ENCODE measurements at regions not wholly inside any gene's neighbourhood (a gene's known extent, or its start where the extent isn't known, plus 50 kb on each side); places are given as distances from the start of the nearest gene placed in this dataset.
"Not testable (repeated sequence)": the region's sequence is repeated elsewhere in the genome, so short reads cannot be mapped to it uniquely, and the experiment has no call there.

DNA sequence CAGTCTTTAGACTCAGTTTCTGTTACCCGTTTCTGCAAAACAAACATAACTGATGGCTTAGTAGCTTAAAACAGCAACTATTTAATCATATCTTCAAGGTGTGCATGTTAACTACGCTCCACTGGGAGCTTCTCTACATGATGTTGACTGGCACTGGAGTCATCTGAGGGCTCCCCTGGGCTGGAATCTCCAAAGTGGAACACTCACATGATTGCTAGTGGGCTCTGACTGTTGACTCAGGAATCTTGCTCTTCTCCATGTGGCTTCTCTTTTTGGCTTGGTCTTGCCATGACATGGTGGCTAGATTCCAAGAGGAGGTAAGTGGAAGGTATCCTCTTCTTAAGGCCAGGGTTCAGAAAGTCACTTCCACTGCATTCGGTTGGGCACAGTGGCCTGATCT is 160.8 kb downstream of the PMAIP1 start:
- no peak for DNase-seq

- DNase-seq, result no peak
Observed at GRCh38 chr18:60060026-60060425, 160.2 kb downstream of the PMAIP1 start.

DNA sequence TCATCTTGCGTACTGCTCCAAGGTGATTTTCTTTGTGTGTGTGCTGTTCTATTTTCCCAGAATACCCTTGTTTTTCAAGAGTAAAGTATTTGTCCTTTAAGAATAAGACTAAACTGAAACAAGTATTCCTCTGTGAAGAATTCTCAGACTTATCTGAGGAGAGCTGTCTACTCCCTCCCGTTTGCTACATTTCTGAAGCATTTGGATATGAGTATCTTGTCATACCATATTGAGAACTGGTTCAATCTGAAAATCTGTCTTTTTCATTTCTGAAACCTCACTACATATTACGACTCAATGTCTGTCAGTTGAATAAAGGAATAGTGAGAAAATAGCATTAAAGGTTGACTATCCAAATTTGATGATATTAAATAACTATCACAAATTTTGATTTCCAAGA is 159.4 kb downstream of the PMAIP1 start:
- no peak for DNase-seq

GRCh38 chr18:60053747-60054304 is 154.0 kb downstream of the PMAIP1 start:
- no peak for DNase-seq

GRCh38 chr18:60050821-60051220 is 151.0 kb downstream of the PMAIP1 start:
- DNase-seq, result no peak

- DNase-seq, result no peak
Observed at GRCh38 chr18:60049172-60049571, 149.4 kb downstream of the PMAIP1 start.

GRCh38 chr18:60047556-60047955 is 147.8 kb downstream of the PMAIP1 start:
- no peak for DNase-seq

GRCh38 chr18:60044290-60045006 is 144.7 kb downstream of the PMAIP1 start:
- DNase-seq, result no peak

GRCh38 chr18:60040971-60041370 is 141.2 kb downstream of the PMAIP1 start:
- DNase-seq, result no peak

- no peak for DNase-seq
Observed at GRCh38 chr18:60038731-60039130, 138.9 kb downstream of the PMAIP1 start.

- no peak for DNase-seq
Observed at GRCh38 chr18:60027397-60027796, 127.6 kb downstream of the PMAIP1 start.

- DNase-seq, result no peak
Observed at GRCh38 chr18:60024857-60025256, 125.1 kb downstream of the PMAIP1 start.

GRCh38 chr18:60024345-60024744 is 124.5 kb downstream of the PMAIP1 start:
- DNase-seq, result no peak

DNA sequence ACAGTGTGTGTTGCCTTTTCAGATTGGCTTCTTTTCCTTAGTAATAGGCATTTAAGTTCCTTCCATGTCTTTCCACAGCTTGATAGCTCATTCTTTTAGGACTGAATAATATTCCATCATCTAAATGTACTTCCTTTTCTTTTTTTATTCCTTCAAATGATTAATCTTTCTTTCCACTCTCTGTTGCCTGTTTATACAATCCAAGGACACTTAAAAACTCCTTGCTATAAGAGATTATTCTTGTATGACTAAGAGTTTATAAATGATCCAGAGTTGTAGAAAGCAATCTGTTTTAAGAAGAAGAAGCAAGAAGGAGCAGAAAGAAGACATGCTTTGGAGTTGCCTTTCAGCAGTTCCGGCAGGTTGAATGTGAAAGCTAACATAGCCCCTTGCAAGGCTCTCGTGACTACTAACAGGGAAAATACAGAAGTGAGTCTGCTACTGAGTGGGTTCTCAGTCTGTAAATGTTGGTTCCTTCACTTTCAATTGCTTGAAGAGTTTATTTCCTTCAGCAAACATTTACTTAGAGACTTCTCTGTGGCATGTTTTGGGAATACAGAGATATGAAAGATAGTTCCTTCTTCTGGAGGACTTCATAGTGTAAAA is 123.0 kb downstream of the PMAIP1 start:
- DNase-seq, result no peak

- no peak for DNase-seq
Observed at GRCh38 chr18:60021556-60021955, 121.8 kb downstream of the PMAIP1 start.

DNA sequence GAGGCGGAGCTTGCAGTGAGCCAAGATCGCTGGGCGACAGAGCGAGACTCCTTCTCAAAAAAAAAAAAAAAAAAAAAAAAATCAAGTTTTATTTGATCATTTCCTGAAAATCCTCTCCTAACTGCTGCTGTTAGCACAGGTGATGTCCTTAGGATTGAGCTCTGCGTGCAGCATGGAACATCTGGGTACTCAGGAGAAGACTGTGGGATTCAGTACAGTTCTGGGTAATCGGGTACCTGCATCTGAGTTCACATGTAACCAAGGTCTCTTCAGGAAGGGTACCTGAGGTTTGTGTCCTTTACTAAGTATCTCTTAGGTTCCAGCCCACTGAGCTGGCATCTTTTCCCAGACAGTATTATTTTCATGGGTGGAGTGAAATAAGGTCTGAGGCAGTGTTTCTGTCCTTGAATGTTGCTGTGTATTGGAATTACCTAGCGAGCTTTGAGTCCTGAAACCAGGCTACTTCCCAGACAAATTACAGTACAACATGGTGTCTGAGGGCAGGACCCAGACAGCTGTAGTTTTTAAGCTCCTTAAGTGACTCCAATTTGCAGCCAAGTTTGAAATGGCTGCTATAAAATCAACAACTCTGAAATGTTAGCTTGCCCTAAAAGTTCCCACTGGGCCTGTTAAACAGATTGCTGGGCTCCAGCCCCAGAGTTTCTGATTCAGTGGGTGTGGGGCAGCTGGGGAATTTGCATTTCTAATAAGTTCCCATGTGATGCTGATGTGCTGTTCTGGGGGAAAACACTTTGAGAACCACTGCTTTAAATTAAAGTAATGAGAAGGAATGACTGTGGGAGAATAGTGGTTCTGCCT is 120.5 kb downstream of the PMAIP1 start:
- DNase-seq, result no peak

- DNase-seq, result no peak
Observed at GRCh38 chr18:60019463-60019840, 119.7 kb downstream of the PMAIP1 start.

DNA sequence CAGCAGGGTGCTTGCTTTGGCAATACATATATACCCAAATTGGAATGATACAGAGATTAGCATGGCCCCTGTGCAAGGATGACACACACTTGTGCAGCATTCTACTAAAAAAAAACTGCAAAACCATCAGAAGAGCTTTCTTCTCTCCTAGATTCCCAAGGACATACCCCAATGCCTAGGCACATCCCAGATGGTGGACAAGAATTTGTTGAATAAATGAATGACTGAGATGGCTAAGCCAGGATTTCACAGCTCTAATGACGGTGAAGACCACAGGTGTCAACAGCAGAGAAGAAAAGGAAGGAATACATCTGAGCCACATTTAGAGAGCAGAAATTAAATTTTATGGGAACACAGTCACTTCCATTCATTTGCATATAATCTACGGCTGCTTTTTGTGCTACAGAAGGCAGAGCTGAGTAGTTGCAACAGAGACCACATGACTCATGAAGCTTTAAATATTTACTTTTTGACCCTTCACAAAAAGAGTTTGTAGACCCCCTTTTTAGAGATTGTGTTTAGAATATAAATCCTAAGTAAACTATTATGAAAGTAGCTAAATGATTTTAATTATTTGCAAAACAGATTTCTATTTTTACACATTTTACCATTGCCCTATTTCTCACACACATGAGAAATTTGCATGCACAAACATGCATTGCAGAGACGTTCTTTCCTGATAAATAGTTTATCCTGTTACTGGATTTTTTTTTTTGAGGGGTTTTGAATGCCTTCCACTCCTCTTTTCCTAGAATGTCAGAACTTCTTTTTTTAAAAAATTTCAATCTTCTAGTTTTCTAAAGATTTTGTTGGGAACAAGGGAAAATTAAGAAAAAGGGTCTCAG is 119.0 kb downstream of the PMAIP1 start:
- DNase-seq, result no peak

DNA sequence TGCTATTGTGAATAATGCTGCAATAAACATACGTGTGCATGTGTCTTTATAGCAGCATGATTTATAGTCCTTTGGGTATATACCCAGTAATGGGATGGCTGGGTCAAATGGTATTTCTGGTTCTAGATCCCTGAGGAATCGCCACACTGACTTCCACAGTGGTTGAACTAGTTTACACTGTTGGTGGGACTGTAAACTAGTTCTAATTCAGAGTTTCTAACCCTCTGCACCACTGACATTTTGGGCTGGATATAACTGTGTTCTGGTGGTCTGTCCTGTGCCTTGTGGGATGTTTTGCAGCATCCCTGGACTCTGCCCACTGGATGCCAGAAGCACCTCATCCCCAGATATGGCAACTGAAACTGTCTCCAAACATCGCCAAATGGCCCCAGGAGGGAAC is 118.3 kb downstream of the PMAIP1 start:
- not testable (repeated sequence) for DNase-seq

DNA sequence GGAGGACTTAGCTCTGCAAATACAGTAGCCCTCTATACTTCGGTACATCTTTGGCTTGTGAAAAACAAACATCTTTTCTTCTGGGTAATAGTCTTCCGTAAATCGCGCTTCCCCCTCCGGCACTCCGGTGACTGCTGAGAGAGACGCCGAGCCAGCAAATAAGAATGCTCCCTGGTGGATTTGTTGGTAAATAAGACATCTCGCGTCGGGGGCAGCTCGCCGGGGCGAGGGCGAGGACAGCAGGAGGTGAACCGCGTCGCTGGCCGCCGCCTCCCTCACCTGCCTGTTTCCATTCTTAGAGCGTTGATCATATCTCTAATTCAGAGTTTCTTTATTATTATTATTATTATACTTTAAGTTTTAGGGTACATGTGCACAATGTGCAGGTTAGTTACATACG is 117.6 kb downstream of the PMAIP1 start:
- no peak for DNase-seq

GRCh38 chr18:60015826-60016225 is 116.0 kb downstream of the PMAIP1 start:
- DNase-seq, result not testable (repeated sequence)

DNA sequence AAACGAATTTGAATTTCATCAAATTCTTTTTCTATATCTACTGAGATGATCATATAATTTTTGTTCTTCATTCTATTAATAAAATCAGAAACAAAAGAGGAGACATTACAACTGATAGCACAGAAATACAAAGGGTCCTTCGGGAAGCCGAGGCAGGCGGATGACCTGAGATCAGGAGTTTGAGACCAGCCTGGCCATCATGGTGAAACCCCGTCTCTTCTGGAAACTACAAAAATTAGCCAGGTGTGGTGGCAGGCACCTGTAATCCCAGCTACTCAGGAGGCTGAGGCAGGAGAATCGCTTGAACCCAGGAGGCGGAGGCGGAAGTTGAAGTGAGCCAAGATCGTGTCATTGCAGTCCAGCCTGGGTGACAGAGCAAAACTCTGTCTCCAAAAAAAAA is 113.4 kb downstream of the PMAIP1 start:
- DNase-seq, result not testable (repeated sequence)

DNA sequence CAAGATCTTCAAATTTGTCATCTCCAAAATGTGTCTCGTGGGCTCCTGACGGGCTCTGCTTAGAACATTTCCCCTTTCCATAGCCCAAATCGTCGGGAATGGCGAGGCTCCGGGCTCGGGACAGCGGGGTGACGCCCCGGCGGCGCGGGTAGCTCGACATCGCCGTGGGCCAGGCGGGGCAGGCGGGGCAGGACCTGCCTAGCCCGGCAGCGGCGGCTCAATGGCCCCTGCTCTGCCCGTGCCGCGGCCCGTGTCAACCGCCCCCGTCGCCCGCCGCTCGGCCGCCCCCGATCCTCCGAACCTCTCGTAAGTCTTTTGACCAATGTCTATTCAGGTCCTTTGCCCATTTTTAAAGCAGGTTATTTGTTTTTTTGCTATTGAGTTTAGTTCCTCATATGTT is 111.2 kb downstream of the PMAIP1 start:
- DNase-seq, result no peak

All from T-helper 1 cell (primary cell).